ENCODE measurements at regions not wholly inside any gene's neighbourhood (a gene's known extent, or its start where the extent isn't known, plus 50 kb on each side); places are given as distances from the start of the nearest gene placed in this dataset.

DNA sequence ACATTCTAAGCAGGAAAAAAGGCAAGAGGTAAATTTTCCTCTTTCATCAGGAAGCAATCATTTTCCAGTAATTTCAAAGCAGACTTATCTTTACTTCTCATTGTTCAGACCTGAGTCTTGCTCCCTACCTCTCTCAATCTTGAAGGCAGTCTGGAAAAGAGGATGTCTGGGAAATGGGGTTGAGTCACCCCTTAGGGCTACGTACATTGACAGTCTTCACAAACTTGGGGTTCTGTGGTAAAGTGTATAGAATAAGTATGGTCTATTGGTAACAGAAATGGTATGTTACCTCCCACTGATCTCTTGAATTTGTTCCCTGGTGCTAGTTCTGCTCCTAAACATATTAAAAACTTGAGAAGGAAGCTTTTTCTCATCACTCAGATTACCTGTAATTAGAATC is 361.3 kb downstream of the SS18 start:
- Histone ChIP-seq H3K9me1 (ENCODE audit: insufficient read depth, low read length) (no peaks in the 10 kb centered on the region), H3K14ac (replicated peaks; ENCODE audit: low read depth, low read length) (no peak overlapping the region), H3K27me3 (ENCODE audit: control insufficient read depth, insufficient read depth, low read length) (no peaks in the 10 kb centered on the region; the same call in 1 of the 2 replicates), H2AK5ac (ENCODE audit: low read depth, low read length) (no peak overlapping the region), H3K79me1 (ENCODE audit: low read depth in 1 of 2, low read length in 2 of 2) (no peaks in the 10 kb centered on the region), H4K8ac (ENCODE audit: low read depth in 2 of 2, low read length in 2 of 2) (no peak overlapping the region), H4K5ac (ENCODE audit: low read depth, low read length) (no peak overlapping the region), H2BK5ac (ENCODE audit: low read depth, low read length, poor library complexity, severe bottlenecking) (no peak overlapping the region), H3K4me3 (ENCODE audit: insufficient read depth, low read depth, low read length) (no peak overlapping the region), H3K18ac (ENCODE audit: low read depth, low read length) (no peak overlapping the region), H3K9ac (ENCODE audit: low read depth, low read length) (no peak overlapping the region), H2BK120ac (ENCODE audit: low read depth, low read length) (no peak overlapping the region), H4K91ac (ENCODE audit: insufficient read depth, low read depth, low read length) (no peak overlapping the region), H3K36me3 (ENCODE audit: control insufficient read depth, insufficient read depth, low read length) (no peaks in the 10 kb centered on the region), H2AFZ (replicated peaks; ENCODE audit: low read length, poor library complexity) (no peak overlapping the region), H3K23ac (ENCODE audit: low read depth, low read length) (no peak overlapping the region), H3K9me3 (ENCODE audit: control insufficient read depth, insufficient read depth, low read length) (no peaks in the 10 kb centered on the region; the same call in 1 of the 2 replicates), H3K4me2 (ENCODE audit: low read depth, low read length) (no peak overlapping the region), H4K20me1 (ENCODE audit: insufficient read depth, low read length) (no peaks in the 10 kb centered on the region), H3K56ac (ENCODE audit: extremely low read depth, insufficient read depth, low read length) (no peak overlapping the region), H3K4ac (ENCODE audit: low read depth, low read length) (no peak overlapping the region), H2BK15ac (ENCODE audit: low read depth, low read length) (no peak overlapping the region), H2AK9ac (replicated peaks; ENCODE audit: low read depth, low read length, poor library complexity) (no peak overlapping the region), H3K4me1 (ENCODE audit: control insufficient read depth, insufficient read depth, low read length) (no peaks in the 10 kb centered on the region), H3K27ac (ENCODE audit: insufficient read depth, low read length) (no peak overlapping the region), H2BK20ac (ENCODE audit: low read depth, low read length) (no peak overlapping the region)
- ChIA-PET POLR2A (ENCODE audit: unreplicated experiment) (interaction anchor here (0.7 kb wide), 1 partner anchor 8 kb away, joined by 4 read pairs; no protein-coding TSS in a partner anchor), CTCF (no interaction called here)
- no peak for DNase-seq
- no peak for ATAC-seq (ENCODE audit: low read depth)
- intact Hi-C loops (cut with micrococcal nuclease) = no loop called here
- no TSS peak for BruUV-seq (replicated peaks)
- in situ Hi-C loops (cut with MboI; ENCODE audit: low sequenced_read_pairs) = no loop called here
- WGBS, 2 experiments (ENCODE audit: extremely low coverage in 2 of 2, insufficient read length in 1 of 2) = no CpG with 5 or more reads among the region's 1 CpG
- dilution Hi-C loops (cut with HindIII; ENCODE audit: low sequenced_read_pairs, unreplicated experiment) = no loop called here
- TF ChIP-seq, protein P1, sequence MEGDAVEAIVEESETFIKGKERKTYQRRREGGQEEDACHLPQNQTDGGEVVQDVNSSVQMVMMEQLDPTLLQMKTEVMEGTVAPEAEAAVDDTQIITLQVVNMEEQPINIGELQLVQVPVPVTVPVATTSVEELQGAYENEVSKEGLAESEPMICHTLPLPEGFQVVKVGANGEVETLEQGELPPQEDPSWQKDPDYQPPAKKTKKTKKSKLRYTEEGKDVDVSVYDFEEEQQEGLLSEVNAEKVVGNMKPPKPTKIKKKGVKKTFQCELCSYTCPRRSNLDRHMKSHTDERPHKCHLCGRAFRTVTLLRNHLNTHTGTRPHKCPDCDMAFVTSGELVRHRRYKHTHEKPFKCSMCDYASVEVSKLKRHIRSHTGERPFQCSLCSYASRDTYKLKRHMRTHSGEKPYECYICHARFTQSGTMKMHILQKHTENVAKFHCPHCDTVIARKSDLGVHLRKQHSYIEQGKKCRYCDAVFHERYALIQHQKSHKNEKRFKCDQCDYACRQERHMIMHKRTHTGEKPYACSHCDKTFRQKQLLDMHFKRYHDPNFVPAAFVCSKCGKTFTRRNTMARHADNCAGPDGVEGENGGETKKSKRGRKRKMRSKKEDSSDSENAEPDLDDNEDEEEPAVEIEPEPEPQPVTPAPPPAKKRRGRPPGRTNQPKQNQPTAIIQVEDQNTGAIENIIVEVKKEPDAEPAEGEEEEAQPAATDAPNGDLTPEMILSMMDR (conservative IDR thresholded peaks at IDR 0.05; ENCODE audit: low read depth, low read length) = no peak
- TF ChIP-seq MXI1 (IDR thresholded peaks at IDR 0.05; ENCODE audit: borderline replicate concordance, low read depth, low read length) (no peak), NFE2L2 (IDR thresholded peaks at IDR 0.05; ENCODE audit: low read depth, low read length) (no peak), RFX5 (IDR thresholded peaks at IDR 0.05; ENCODE audit: low read depth, low read length) (no peak), SMC3 (IDR thresholded peaks at IDR 0.05; ENCODE audit: low read depth, low read length) (no peak), MAFK (IDR thresholded peaks at IDR 0.05; ENCODE audit: low read depth, low read length) (no peak), RCOR1 (IDR thresholded peaks at IDR 0.05; ENCODE audit: insufficient replicate concordance, low read length) (no peak), BHLHE40 (IDR thresholded peaks at IDR 0.05; ENCODE audit: low read depth, low read length) (no peak), CHD1 (IDR thresholded peaks at IDR 0.05; ENCODE audit: low read depth, low read length) (no peak), POLR2A (IDR thresholded peaks at IDR 0.05; ENCODE audit: low read depth, low read length) (no peak), CEBPB (IDR thresholded peaks at IDR 0.05; ENCODE audit: low read depth, low read length) (no peak), RAD21 (IDR thresholded peaks at IDR 0.05; ENCODE audit: low read length) (no peak), FOS (IDR thresholded peaks at IDR 0.05; ENCODE audit: low read depth, low read length) (no peak), MAZ (IDR thresholded peaks at IDR 0.05; ENCODE audit: borderline replicate concordance, low read depth, low read length) (no peak)
- TF ChIP-seq, protein P2, sequence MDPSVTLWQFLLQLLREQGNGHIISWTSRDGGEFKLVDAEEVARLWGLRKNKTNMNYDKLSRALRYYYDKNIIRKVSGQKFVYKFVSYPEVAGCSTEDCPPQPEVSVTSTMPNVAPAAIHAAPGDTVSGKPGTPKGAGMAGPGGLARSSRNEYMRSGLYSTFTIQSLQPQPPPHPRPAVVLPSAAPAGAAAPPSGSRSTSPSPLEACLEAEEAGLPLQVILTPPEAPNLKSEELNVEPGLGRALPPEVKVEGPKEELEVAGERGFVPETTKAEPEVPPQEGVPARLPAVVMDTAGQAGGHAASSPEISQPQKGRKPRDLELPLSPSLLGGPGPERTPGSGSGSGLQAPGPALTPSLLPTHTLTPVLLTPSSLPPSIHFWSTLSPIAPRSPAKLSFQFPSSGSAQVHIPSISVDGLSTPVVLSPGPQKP (IDR thresholded peaks at IDR 0.05; ENCODE audit: borderline replicate concordance, low read depth, low read length) = no peak
- TF ChIP-seq, protein P3, sequence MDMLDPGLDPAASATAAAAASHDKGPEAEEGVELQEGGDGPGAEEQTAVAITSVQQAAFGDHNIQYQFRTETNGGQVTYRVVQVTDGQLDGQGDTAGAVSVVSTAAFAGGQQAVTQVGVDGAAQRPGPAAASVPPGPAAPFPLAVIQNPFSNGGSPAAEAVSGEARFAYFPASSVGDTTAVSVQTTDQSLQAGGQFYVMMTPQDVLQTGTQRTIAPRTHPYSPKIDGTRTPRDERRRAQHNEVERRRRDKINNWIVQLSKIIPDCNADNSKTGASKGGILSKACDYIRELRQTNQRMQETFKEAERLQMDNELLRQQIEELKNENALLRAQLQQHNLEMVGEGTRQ (IDR thresholded peaks at IDR 0.05; ENCODE audit: low read depth, low read length) = no peak

Data from IMR-90 (cell line).